ENCODE measurements at regions not wholly inside any gene's neighbourhood (a gene's known extent, or its start where the extent isn't known, plus 50 kb on each side); places are given as distances from the start of the nearest gene placed in this dataset.

DNA sequence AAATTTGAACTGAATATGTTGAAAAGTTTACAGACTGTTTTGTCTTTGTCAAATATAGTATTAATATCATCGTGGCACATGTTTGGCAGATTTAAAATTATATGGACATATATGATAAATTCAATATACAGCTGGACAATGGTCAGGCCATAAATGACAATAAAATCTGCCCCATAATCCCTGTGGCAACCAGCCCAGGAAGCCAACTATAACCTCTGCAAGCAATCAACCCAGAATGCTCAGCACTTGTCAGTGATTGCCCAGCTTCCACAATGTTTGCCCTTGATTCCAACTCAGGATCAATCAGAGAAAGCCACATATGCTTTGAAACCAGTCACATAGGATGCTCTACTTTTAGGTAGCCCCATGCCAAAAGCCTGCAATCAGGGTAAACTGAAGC lies 671.9 kb downstream of the SUCLG1 start:
- Histone ChIP-seq H3K4me3 (ENCODE audit: low read length) (no peak overlapping the region), H3K4me1 (ENCODE audit: insufficient read depth, low read length) (no peaks in the 10 kb centered on the region), H3K9me3 (ENCODE audit: control insufficient read depth in 1 of 2, insufficient read depth in 1 of 2, low read length in 2 of 2) (peaks cover 0 to 4% of the 10 kb centered on the region in 2 experiments), H3K27ac (ENCODE audit: low read depth in 1 of 2, low read length in 2 of 2) (no peak overlapping the region), H3K27me3 (ENCODE audit: control insufficient read depth in 1 of 2, insufficient read depth in 2 of 2, low read length in 2 of 2) (no peaks in the 10 kb centered on the region), H3K36me3 (ENCODE audit: insufficient read depth, low read length) (no peaks in the 10 kb centered on the region)
- no peak overlapping the region for H3K27ac Mint-ChIP-seq
- DNase-seq (no peak), ATAC-seq (ENCODE audit: poor library complexity) (no peak)
- no peak overlapping the region for H3K4me3 Mint-ChIP-seq
- no peaks in the 10 kb centered on the region for H3K4me1 Mint-ChIP-seq (ENCODE audit: low read depth)
- CTCF ChIA-PET, result no interaction called here
- no peaks in the 10 kb centered on the region for H3K27me3 Mint-ChIP-seq
- intact Hi-C loops (cut with DNase I, micrococcal nuclease), result no loop called here
- POLR2A ChIA-PET, result no interaction called here
- no peaks in the 10 kb centered on the region for H3K36me3 Mint-ChIP-seq (ENCODE audit: low read depth)
- H3K9me3 Mint-ChIP-seq, result no peaks in the 10 kb centered on the region
- TF ChIP-seq, protein P1, sequence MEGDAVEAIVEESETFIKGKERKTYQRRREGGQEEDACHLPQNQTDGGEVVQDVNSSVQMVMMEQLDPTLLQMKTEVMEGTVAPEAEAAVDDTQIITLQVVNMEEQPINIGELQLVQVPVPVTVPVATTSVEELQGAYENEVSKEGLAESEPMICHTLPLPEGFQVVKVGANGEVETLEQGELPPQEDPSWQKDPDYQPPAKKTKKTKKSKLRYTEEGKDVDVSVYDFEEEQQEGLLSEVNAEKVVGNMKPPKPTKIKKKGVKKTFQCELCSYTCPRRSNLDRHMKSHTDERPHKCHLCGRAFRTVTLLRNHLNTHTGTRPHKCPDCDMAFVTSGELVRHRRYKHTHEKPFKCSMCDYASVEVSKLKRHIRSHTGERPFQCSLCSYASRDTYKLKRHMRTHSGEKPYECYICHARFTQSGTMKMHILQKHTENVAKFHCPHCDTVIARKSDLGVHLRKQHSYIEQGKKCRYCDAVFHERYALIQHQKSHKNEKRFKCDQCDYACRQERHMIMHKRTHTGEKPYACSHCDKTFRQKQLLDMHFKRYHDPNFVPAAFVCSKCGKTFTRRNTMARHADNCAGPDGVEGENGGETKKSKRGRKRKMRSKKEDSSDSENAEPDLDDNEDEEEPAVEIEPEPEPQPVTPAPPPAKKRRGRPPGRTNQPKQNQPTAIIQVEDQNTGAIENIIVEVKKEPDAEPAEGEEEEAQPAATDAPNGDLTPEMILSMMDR (IDR thresholded peaks at IDR 0.05), result no peak

DNA sequence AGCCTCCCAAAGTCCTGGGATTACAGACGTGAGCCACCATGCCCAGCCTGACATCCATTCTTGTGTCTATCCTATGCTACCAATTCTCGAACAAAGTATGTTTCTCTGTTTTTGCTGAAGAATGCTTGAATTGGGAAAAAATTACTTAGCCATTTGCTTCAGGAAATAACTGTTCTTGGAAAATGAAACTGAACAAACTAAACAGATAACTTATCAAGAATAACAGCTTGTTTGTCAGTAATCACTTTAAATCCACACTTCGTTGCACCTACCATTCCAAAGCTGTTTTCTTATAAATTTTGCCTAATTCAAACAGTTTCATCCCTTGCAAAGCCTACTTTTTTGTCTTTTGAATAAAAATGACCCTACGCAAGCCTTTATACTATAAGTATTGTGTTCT lies 672.9 kb downstream of the SUCLG1 start:
- H3K36me3 Mint-ChIP-seq (ENCODE audit: low read depth), result no peaks in the 10 kb centered on the region
- H3K27me3 ChIP-seq (ENCODE audit: control insufficient read depth in 1 of 2, insufficient read depth in 2 of 2, low read length in 2 of 2), result no peaks in the 10 kb centered on the region
- no peak overlapping the region for H3K4me3 ChIP-seq (ENCODE audit: low read length)
- no peaks in the 10 kb centered on the region for H3K36me3 ChIP-seq (ENCODE audit: insufficient read depth, low read length)
- intact Hi-C loops (cut with DNase I, micrococcal nuclease), result no loop called here
- H3K4me1 Mint-ChIP-seq (ENCODE audit: low read depth), result no peaks in the 10 kb centered on the region
- peaks cover 4% of the 10 kb centered on the region for H3K9me3 Mint-ChIP-seq
- H3K4me3 Mint-ChIP-seq, result no peak overlapping the region
- ChIA-PET POLR2A (no interaction called here), CTCF (no interaction called here)
- H3K9me3 ChIP-seq (ENCODE audit: control insufficient read depth in 1 of 2, insufficient read depth in 1 of 2, low read length in 2 of 2), result peaks cover 0 to 4% of the 10 kb centered on the region in 2 experiments
- TF ChIP-seq, protein P1 (IDR thresholded peaks at IDR 0.05), result no peak
- H3K4me1 ChIP-seq (ENCODE audit: insufficient read depth, low read length), result no peaks in the 10 kb centered on the region
- DNase-seq (no peak), ATAC-seq (ENCODE audit: poor library complexity) (no peak)
- H3K27ac ChIP-seq (ENCODE audit: low read depth in 1 of 2, low read length in 2 of 2), result no peak overlapping the region
- no peak overlapping the region for H3K27ac Mint-ChIP-seq
- no peaks in the 10 kb centered on the region for H3K27me3 Mint-ChIP-seq

DNA sequence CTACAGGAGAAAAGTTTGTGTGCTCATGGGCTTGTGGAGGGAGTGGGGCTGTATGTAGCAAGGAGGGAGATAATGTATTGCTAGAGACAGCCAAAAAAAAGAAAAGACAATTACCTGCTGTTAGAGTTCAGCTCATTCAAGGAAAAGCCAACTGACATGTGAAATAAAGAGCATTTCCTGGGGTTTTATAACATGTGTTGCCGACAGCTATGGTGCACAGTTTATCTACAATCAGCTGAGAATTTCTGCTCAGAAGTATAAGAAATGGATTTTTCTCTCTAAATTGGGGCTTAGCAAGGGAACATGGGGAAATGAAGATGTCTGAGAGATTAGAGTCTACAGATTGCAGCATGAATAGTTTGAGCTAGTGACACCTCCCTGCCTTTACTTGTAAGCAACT lies 674.1 kb downstream of the SUCLG1 start:
- peaks cover 0 to 4% of the 10 kb centered on the region in 2 experiments for H3K9me3 ChIP-seq (ENCODE audit: control insufficient read depth in 1 of 2, insufficient read depth in 1 of 2, low read length in 2 of 2)
- DNase-seq (no peak), ATAC-seq (ENCODE audit: poor library complexity) (no peak)
- no peak overlapping the region for H3K27ac ChIP-seq (ENCODE audit: low read depth in 1 of 2, low read length in 2 of 2)
- CTCF ChIA-PET, result no interaction called here
- POLR2A ChIA-PET, result no interaction called here
- no peaks in the 10 kb centered on the region for H3K27me3 ChIP-seq (ENCODE audit: control insufficient read depth in 1 of 2, insufficient read depth in 2 of 2, low read length in 2 of 2)
- Mint-ChIP-seq H3K27me3 (no peaks in the 10 kb centered on the region), H3K27ac (no peak overlapping the region), H3K9me3 (peaks cover 6% of the 10 kb centered on the region), H3K4me3 (no peak overlapping the region), H3K4me1 (ENCODE audit: low read depth) (no peaks in the 10 kb centered on the region), H3K36me3 (ENCODE audit: low read depth) (no peaks in the 10 kb centered on the region)
- H3K4me3 ChIP-seq (ENCODE audit: low read length), result no peak overlapping the region
- TF ChIP-seq, protein P1 (IDR thresholded peaks at IDR 0.05), result no peak
- no peaks in the 10 kb centered on the region for H3K36me3 ChIP-seq (ENCODE audit: insufficient read depth, low read length)
- intact Hi-C loops (cut with DNase I, micrococcal nuclease), result no loop called here
- no peaks in the 10 kb centered on the region for H3K4me1 ChIP-seq (ENCODE audit: insufficient read depth, low read length)
